CD14-positive monocyte (primary cell): ENCODE measurements at regions not wholly inside any gene's neighbourhood (a gene's known extent, or its start where the extent isn't known, plus 50 kb on each side); places are given as distances from the start of the nearest gene placed in this dataset.

Source experiments
- DNase-seq, 3 donors: peaks; one replicate each; pipeline ENCODE4 v3.0.0-alpha.2; 2011 to 2022
- H2AFZ ChIP-seq: 2 replicates; pipeline ENCODE4 v1.6.0; 2012; ENCODE audit warnings: mild to moderate bottlenecking, low read depth, low read length, inconsistent platforms; ENCODE audit not compliant: insufficient read depth, poor library complexity, severe bottlenecking
- H3K27ac ChIP-seq, 2 donors: 1 replicate in 1 of 2; 2 replicates in 1 of 2; pipeline ENCODE4 v1.5.1; 2012 to 2013; ENCODE audit warnings: low read length in 2 of 2, control low read depth in 1 of 2, inconsistent platforms in 1 of 2, low read depth in 1 of 2, mild to moderate bottlenecking in 1 of 2
- H3K27me3 ChIP-seq, 2 donors: one replicate each; pipeline versions ENCODE4 v1.6.0 to v1.6.1; 2011 to 2013; ENCODE audit warnings: low read length in 2 of 2; ENCODE audit not compliant: control insufficient read depth in 2 of 2, insufficient read depth in 2 of 2
- H3K36me3 ChIP-seq, 2 donors: replicated peaks in 1 of 2; 1 replicate in 1 of 2; 2 replicates in 1 of 2; pipeline versions ENCODE4 v1.5.1 to v1.6.1; 2012 to 2013; ENCODE audit warnings: low read length in 2 of 2, control low read depth in 1 of 2, inconsistent platforms in 1 of 2, mild to moderate bottlenecking in 1 of 2; ENCODE audit not compliant: insufficient read depth in 2 of 2, control insufficient read depth in 1 of 2
- H3K4me1 ChIP-seq, 2 donors: 1 replicate in 1 of 2; 2 replicates in 1 of 2; pipeline versions ENCODE4 v1.5.1 to v1.6.1; 2012 to 2013; ENCODE audit warnings: low read length in 2 of 2, control low read depth in 1 of 2, inconsistent platforms in 1 of 2, mild to moderate bottlenecking in 1 of 2, moderate library complexity in 1 of 2; ENCODE audit not compliant: insufficient read depth in 2 of 2, control insufficient read depth in 1 of 2
- H3K4me2 ChIP-seq: replicated peaks from 2 replicates; pipeline ENCODE3; 2012; ENCODE audit warnings: low read length, moderate library complexity, mild to moderate bottlenecking; ENCODE audit not compliant: poor library complexity, severe bottlenecking; ENCODE audit errors: extremely low read depth
- H3K4me3 ChIP-seq, 3 experiments: fragments of 200-600 bp in 1 of 3; sonication (generic) in 1 of 3; replicated peaks in 1 of 3; 1 replicate in 2 of 3; 2 replicates in 1 of 3; pipeline ENCODE4 v1.5.1; 2011 to 2013; ENCODE audit warnings: low read length in 3 of 3, mild to moderate bottlenecking in 3 of 3, control low read depth in 2 of 3, low read depth in 2 of 3, inconsistent platforms in 1 of 3, moderate library complexity in 1 of 3
- H3K79me2 ChIP-seq: 2 replicates; pipeline ENCODE4 v1.6.0; 2012; ENCODE audit warnings: mild to moderate bottlenecking, control low read depth, inconsistent platforms, low read length, moderate library complexity; ENCODE audit not compliant: insufficient read depth
- H3K9ac ChIP-seq: 2 replicates; pipeline ENCODE4 v1.6.0; 2017; ENCODE audit warnings: low read length, mild to moderate bottlenecking; ENCODE audit not compliant: insufficient read depth, poor library complexity, severe bottlenecking
- H3K9me3 ChIP-seq, 2 donors: replicated peaks in 1 of 2; 1 replicate in 1 of 2; 2 replicates in 1 of 2; pipeline versions ENCODE4 v1.5.1 to v1.6.1; 2012 to 2013; ENCODE audit warnings: low read length in 2 of 2, control low read depth in 1 of 2; ENCODE audit not compliant: control insufficient read depth in 1 of 2, insufficient read depth in 1 of 2
- H4K20me1 ChIP-seq: 2 replicates; pipeline ENCODE4 v1.6.0; 2012; ENCODE audit warnings: mild to moderate bottlenecking, low read length, control low read depth, moderate library complexity; ENCODE audit not compliant: insufficient read depth
- H3K27ac Mint-ChIP-seq, 7 donors: one replicate each; pipeline ENCODE4 v1.8.0; 2020; ENCODE audit warnings: mild to moderate bottlenecking in 7 of 7, mixed read lengths in 7 of 7, moderate library complexity in 6 of 7, inconsistent platforms in 2 of 7
- H3K27me3 Mint-ChIP-seq, 3 donors: one replicate each; pipeline ENCODE4 v1.8.0; 2021 to 2022; ENCODE audit warnings: low read depth in 3 of 3, mild to moderate bottlenecking in 3 of 3, mixed read lengths in 3 of 3, moderate library complexity in 3 of 3, inconsistent platforms in 1 of 3
- H3K36me3 Mint-ChIP-seq, 2 donors: one replicate each; pipeline ENCODE4 v1.8.0; 2020; ENCODE audit warnings: mixed read lengths in 2 of 2, inconsistent platforms in 1 of 2, mild to moderate bottlenecking in 1 of 2
- H3K4me1 Mint-ChIP-seq: one replicate; pipeline ENCODE4 v1.8.0; 2020; ENCODE audit warnings: mild to moderate bottlenecking, mixed read lengths
- H3K4me3 Mint-ChIP-seq, 2 donors: one replicate each; pipeline ENCODE4 v1.8.0; 2020; ENCODE audit warnings: mild to moderate bottlenecking in 2 of 2, mixed read lengths in 2 of 2, moderate library complexity in 1 of 2
- H3K9me3 Mint-ChIP-seq, 7 donors: one replicate each; pipeline ENCODE4 v1.8.0; 2020 to 2022; ENCODE audit warnings: mixed read lengths in 7 of 7, mild to moderate bottlenecking in 6 of 7, moderate library complexity in 6 of 7, inconsistent platforms in 2 of 7
- WGBS: methylation state at CpG from one replicate; pipeline ENCODE4 v1.1.5; 2013; ENCODE audit warnings: missing lambda C conversion rate; ENCODE audit not compliant: insufficient coverage; 5-methylcytosine and 5-hydroxymethylcytosine counted together
- intact Hi-C, 2 donors: fragments of 100-400 bp; cut with micrococcal nuclease; formaldehyde crosslinking; loops; one replicate each; pipeline versions ENCODE4 v1.15.0 to v1.15.1; 2023
- TF ChIP-seq, protein P1 (sequence below): fragments of 200-600 bp; IDR thresholded peaks from one replicate; pipeline ENCODE4 v1.8.0; 2022; ENCODE audit warnings: antibody characterized with exemption, mild to moderate bottlenecking

DNA sequence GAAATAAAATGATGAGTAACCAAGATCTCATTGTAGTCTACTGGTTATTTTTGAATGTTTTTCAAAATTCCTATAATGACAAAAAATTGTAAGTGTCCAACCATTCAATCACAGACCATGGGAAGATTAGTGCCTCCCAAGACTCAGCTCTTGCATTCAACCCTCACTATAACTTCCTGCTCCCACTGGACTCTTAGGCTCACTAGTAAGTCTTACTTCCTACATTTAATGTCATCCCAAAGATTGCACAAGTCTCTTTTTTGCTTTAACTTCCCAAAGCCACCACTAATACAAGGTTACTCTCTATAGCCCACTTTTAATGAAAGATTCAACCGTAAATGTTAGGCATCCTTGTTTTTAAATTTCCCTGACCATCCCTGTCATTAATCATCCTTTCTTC, 111.9 kb upstream of the NRBF2 start:
- Mint-ChIP-seq H3K36me3 (no peaks in the 10 kb centered on the region), H3K27ac (no peak overlapping the region), H3K9me3 (peaks cover 0 to 3% (median 0%) of the 10 kb centered on the region in 7 donors), H3K27me3 (peaks cover 2 to 8% (median 6%) of the 10 kb centered on the region in 3 donors), H3K4me1 (peaks cover 5% of the 10 kb centered on the region), H3K4me3 (no peak overlapping the region)
- DNase-seq = no peak
- intact Hi-C loops = no loop called here
- no peak overlapping the region for H2AFZ ChIP-seq
- no peak overlapping the region for H3K4me3 ChIP-seq
- H3K9ac ChIP-seq = no peak overlapping the region
- TF ChIP-seq, protein P1, sequence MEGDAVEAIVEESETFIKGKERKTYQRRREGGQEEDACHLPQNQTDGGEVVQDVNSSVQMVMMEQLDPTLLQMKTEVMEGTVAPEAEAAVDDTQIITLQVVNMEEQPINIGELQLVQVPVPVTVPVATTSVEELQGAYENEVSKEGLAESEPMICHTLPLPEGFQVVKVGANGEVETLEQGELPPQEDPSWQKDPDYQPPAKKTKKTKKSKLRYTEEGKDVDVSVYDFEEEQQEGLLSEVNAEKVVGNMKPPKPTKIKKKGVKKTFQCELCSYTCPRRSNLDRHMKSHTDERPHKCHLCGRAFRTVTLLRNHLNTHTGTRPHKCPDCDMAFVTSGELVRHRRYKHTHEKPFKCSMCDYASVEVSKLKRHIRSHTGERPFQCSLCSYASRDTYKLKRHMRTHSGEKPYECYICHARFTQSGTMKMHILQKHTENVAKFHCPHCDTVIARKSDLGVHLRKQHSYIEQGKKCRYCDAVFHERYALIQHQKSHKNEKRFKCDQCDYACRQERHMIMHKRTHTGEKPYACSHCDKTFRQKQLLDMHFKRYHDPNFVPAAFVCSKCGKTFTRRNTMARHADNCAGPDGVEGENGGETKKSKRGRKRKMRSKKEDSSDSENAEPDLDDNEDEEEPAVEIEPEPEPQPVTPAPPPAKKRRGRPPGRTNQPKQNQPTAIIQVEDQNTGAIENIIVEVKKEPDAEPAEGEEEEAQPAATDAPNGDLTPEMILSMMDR = no peak
- H3K36me3 ChIP-seq = no peaks in the 10 kb centered on the region
- 100% methylated on average over 1 of the region's 1 CpG for WGBS
- no peaks in the 10 kb centered on the region for H3K4me1 ChIP-seq
- H3K4me2 ChIP-seq = no peak overlapping the region
- no peaks in the 10 kb centered on the region for H3K79me2 ChIP-seq
- H3K9me3 ChIP-seq = no peaks in the 10 kb centered on the region
- no peak overlapping the region for H3K27ac ChIP-seq
- no peaks in the 10 kb centered on the region for H4K20me1 ChIP-seq
- H3K27me3 ChIP-seq = peaks cover 2 to 4% of the 10 kb centered on the region in 2 donors

DNA sequence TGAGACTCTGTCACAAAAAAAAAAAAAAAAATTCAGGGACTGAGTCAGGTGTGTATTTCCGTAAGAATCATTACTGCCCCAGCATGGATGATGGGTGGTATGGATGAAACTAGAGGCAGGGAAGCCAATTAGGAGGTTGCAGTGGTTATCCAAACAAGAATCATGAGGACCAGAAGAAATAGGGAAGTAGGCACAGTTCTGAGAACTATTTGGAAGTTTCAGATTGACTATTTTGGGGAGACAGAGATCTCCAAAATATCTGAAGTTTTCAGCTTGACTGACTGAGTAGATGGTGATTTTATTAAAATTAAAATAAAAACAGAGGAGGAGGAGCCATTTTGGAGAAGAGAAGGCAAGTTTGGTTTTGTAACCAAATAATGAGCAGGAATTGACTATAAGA, 119.4 kb upstream of the NRBF2 start:
- H3K4me3 Mint-ChIP-seq = no peak overlapping the region
- TF ChIP-seq, protein P1 = no peak
- H3K27ac Mint-ChIP-seq = no peak overlapping the region
- no peaks in the 10 kb centered on the region for H3K79me2 ChIP-seq
- 90% methylated on average over 1 of the region's 1 CpG for WGBS
- H3K27me3 ChIP-seq = peaks cover 0 to 7% of the 10 kb centered on the region in 2 donors
- peak in 1 of 3 donors; percentile 2 for DNase-seq
- H3K4me2 ChIP-seq = no peak overlapping the region
- no peaks in the 10 kb centered on the region for H3K4me1 ChIP-seq
- H3K36me3 ChIP-seq = no peaks in the 10 kb centered on the region
- H3K9ac ChIP-seq = no peak overlapping the region
- H2AFZ ChIP-seq = no peak overlapping the region
- intact Hi-C loops = no loop called here
- no peak overlapping the region for H3K4me3 ChIP-seq
- H3K27me3 Mint-ChIP-seq = peaks cover 9 to 16% (median 14%) of the 10 kb centered on the region in 3 donors
- H4K20me1 ChIP-seq = no peaks in the 10 kb centered on the region
- no peaks in the 10 kb centered on the region for H3K36me3 Mint-ChIP-seq
- no peaks in the 10 kb centered on the region for H3K9me3 ChIP-seq
- peaks cover 0 to 4% (median 0%) of the 10 kb centered on the region in 7 donors for H3K9me3 Mint-ChIP-seq
- no peak overlapping the region for H3K27ac ChIP-seq
- H3K4me1 Mint-ChIP-seq = no peaks in the 10 kb centered on the region
